Duodenal mucosa (tissue), 2 donors: ENCODE measurements at regions not wholly inside any gene's neighbourhood (a gene's known extent, or its start where the extent isn't known, plus 50 kb on each side); places are given as distances from the start of the nearest gene placed in this dataset.

ENCODE experiments used
- H3K27ac ChIP-seq: one replicate; pipeline ENCODE4 v1.7.0; 2013; ENCODE audit warnings: low read depth, low read length
- H3K27me3 ChIP-seq, 2 donors: one replicate each; pipeline ENCODE4 v1.7.0; 2013; ENCODE audit warnings: low read length in 2 of 2, control low read depth in 1 of 2; ENCODE audit not compliant: insufficient read depth in 2 of 2, control insufficient read depth in 1 of 2
- H3K36me3 ChIP-seq, 2 donors: one replicate each; pipeline ENCODE4 v1.7.0; 2013; ENCODE audit warnings: low read length in 2 of 2, control low read depth in 1 of 2; ENCODE audit not compliant: insufficient read depth in 2 of 2, control insufficient read depth in 1 of 2
- H3K4me1 ChIP-seq, 2 donors: one replicate each; pipeline ENCODE4 v1.7.0; 2013; ENCODE audit warnings: low read length in 2 of 2, control low read depth in 1 of 2; ENCODE audit not compliant: insufficient read depth in 2 of 2, control insufficient read depth in 1 of 2
- H3K4me3 ChIP-seq, 2 donors: one replicate each; pipeline ENCODE4 v1.7.0; 2013; ENCODE audit warnings: low read length in 2 of 2, low read depth in 1 of 2
- H3K9ac ChIP-seq, 2 donors: one replicate each; pipeline ENCODE4 v1.7.0; 2013; ENCODE audit warnings: low read length in 2 of 2, low read depth in 1 of 2
- H3K9me3 ChIP-seq, 2 donors: one replicate each; pipeline ENCODE4 v1.7.0; 2013; ENCODE audit warnings: low read length in 2 of 2, control low read depth in 1 of 2; ENCODE audit not compliant: control insufficient read depth in 1 of 2

- H3K4me1 ChIP-seq: peaks cover 21 to 29% of the 10 kb centered on the region in 2 donors
- no peak overlapping the region for H3K4me3 ChIP-seq
- H3K27ac ChIP-seq: no peak overlapping the region
- H3K9ac ChIP-seq: no peak overlapping the region
- H3K36me3 ChIP-seq: no peaks in the 10 kb centered on the region
- no peaks in the 10 kb centered on the region for H3K9me3 ChIP-seq
- H3K27me3 ChIP-seq: no peaks in the 10 kb centered on the region
Measured at GRCh38 chr2:443741-444140, 155.8 kb upstream of the ALKAL2 start.

GRCh38 chr2:443216-443615, 155.3 kb upstream of the ALKAL2 start:
- no peaks in the 10 kb centered on the region for H3K36me3 ChIP-seq
- peaks cover 21 to 29% of the 10 kb centered on the region in 2 donors for H3K4me1 ChIP-seq
- H3K9ac ChIP-seq: no peak overlapping the region
- H3K9me3 ChIP-seq: no peaks in the 10 kb centered on the region
- H3K27ac ChIP-seq: no peak overlapping the region
- H3K27me3 ChIP-seq: no peaks in the 10 kb centered on the region
- H3K4me3 ChIP-seq: no peak overlapping the region

GRCh38 chr2:441258-442022, 153.5 kb upstream of the ALKAL2 start:
- Histone ChIP-seq H3K4me3 (peak overlapping the region; percentile 31 to 57), H3K4me1 (peaks cover 10 to 19% of the 10 kb centered on the region in 2 donors), H3K36me3 (no peaks in the 10 kb centered on the region), H3K27ac (no peak overlapping the region), H3K9me3 (no peaks in the 10 kb centered on the region), H3K27me3 (no peaks in the 10 kb centered on the region), H3K9ac (peak overlapping the region in 1 of 2 donors; percentile 68)

GRCh38 chr2:440403-440740, 152.5 kb upstream of the ALKAL2 start:
- Histone ChIP-seq H3K4me3 (no peak overlapping the region), H3K27me3 (no peaks in the 10 kb centered on the region), H3K36me3 (no peaks in the 10 kb centered on the region), H3K4me1 (peaks cover 7 to 19% of the 10 kb centered on the region in 2 donors), H3K9me3 (no peaks in the 10 kb centered on the region), H3K9ac (no peak overlapping the region), H3K27ac (no peak overlapping the region)

GRCh38 chr2:439556-440402, 151.9 kb upstream of the ALKAL2 start:
- Histone ChIP-seq H3K9ac (no peak overlapping the region), H3K9me3 (no peaks in the 10 kb centered on the region), H3K36me3 (no peaks in the 10 kb centered on the region), H3K27me3 (no peaks in the 10 kb centered on the region), H3K4me3 (no peak overlapping the region), H3K27ac (no peak overlapping the region), H3K4me1 (peaks cover 7 to 19% of the 10 kb centered on the region in 2 donors)

- no peaks in the 10 kb centered on the region for H3K36me3 ChIP-seq
- H3K4me3 ChIP-seq: no peak overlapping the region
- no peak overlapping the region for H3K9ac ChIP-seq
- H3K9me3 ChIP-seq: no peaks in the 10 kb centered on the region
- H3K4me1 ChIP-seq: peaks cover 7 to 19% of the 10 kb centered on the region in 2 donors
- H3K27ac ChIP-seq: no peak overlapping the region
- H3K27me3 ChIP-seq: no peaks in the 10 kb centered on the region
Measured at GRCh38 chr2:439077-439476, 151.2 kb upstream of the ALKAL2 start.

- no peak overlapping the region for H3K27ac ChIP-seq
- H3K27me3 ChIP-seq: no peaks in the 10 kb centered on the region
- H3K9me3 ChIP-seq: no peaks in the 10 kb centered on the region
- H3K4me3 ChIP-seq: peak overlapping the region; percentile 2 to 39
- no peaks in the 10 kb centered on the region for H3K36me3 ChIP-seq
- H3K4me1 ChIP-seq: peaks cover 7 to 19% of the 10 kb centered on the region in 2 donors
- H3K9ac ChIP-seq: no peak overlapping the region
Measured at GRCh38 chr2:437756-438393, 150.0 kb upstream of the ALKAL2 start.

GRCh38 chr2:437180-437579, 149.3 kb upstream of the ALKAL2 start:
- H3K4me3 ChIP-seq: peak overlapping the region in 1 of 2 donors; percentile 39
- peaks cover 7 to 19% of the 10 kb centered on the region in 2 donors for H3K4me1 ChIP-seq
- H3K27ac ChIP-seq: no peak overlapping the region
- no peaks in the 10 kb centered on the region for H3K9me3 ChIP-seq
- H3K27me3 ChIP-seq: no peaks in the 10 kb centered on the region
- H3K36me3 ChIP-seq: no peaks in the 10 kb centered on the region
- no peak overlapping the region for H3K9ac ChIP-seq

GRCh38 chr2:436205-436604, 148.3 kb upstream of the ALKAL2 start:
- H3K27me3 ChIP-seq: no peaks in the 10 kb centered on the region
- H3K9ac ChIP-seq: no peak overlapping the region
- peaks cover 7 to 16% of the 10 kb centered on the region in 2 donors for H3K4me1 ChIP-seq
- no peak overlapping the region for H3K4me3 ChIP-seq
- no peaks in the 10 kb centered on the region for H3K36me3 ChIP-seq
- H3K27ac ChIP-seq: no peak overlapping the region
- no peaks in the 10 kb centered on the region for H3K9me3 ChIP-seq

GRCh38 chr2:434625-435024, 146.7 kb upstream of the ALKAL2 start:
- H3K36me3 ChIP-seq: no peaks in the 10 kb centered on the region
- no peak overlapping the region for H3K27ac ChIP-seq
- no peak overlapping the region for H3K4me3 ChIP-seq
- no peaks in the 10 kb centered on the region for H3K27me3 ChIP-seq
- peaks cover 0 to under 1% of the 10 kb centered on the region in 2 donors for H3K4me1 ChIP-seq
- H3K9ac ChIP-seq: no peak overlapping the region
- no peaks in the 10 kb centered on the region for H3K9me3 ChIP-seq
